D721Med (cell line): ENCODE measurements at regions not wholly inside any gene's neighbourhood (a gene's known extent, or its start where the extent isn't known, plus 50 kb on each side); places are given as distances from the start of the nearest gene placed in this dataset.

Source experiments
- DNase-seq: peaks from one replicate; pipeline ENCODE4 v3.0.0; 2011; ENCODE audit warnings: low spot score; ENCODE audit not compliant: insufficient read length
- FAIRE-seq: peaks from 2 replicates; lab custom pipeline; 2011; peaks lifted over from hg19 to GRCh38; lab: Jason Lieb, UNC
- CTCF ChIP-seq: IDR thresholded peaks from 2 replicates; pipeline ENCODE4 v1.5.1; 2012; ENCODE audit warnings: mild to moderate bottlenecking, control low read depth; ENCODE audit not compliant: insufficient read depth; ENCODE audit errors: missing control alignments

DNA sequence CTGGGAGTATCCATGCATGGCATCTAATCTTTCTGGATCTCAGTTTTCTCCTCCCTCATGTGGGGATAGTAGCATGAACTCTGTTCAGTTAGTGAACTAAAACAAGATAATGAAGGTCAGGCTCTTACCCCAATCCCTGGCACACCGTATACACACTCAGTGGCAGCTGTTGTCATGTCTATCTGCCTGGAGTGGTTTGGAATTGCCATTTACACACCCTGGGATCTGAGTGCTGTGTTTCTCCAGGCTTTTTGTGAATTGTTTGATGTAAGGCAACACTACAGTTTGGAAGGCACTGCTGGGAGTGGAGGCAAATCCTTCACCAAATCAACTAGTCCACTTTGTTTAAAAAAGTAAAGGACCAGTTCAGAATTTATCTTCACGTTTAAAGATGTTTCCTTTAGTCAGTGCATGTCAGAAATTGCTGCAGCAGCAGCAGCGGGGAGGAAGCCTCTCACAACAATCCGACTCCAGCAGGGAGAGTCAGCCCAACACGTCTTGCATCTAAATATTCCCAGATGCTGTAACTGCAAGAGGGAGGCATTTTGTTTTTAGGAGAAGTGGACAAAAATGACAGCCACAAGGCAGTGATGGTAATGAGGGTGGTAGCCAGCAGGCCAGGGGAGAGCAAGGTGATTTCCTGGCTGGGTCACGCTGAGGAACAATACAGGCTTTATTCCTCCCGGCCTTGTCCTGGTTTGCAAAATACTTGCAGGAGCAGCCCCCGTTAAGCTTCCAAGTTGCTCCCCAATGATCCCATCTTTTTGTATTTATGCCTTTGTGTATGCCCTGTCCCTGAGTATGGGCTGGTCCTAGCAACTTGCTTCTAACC is 128.5 kb upstream of the LRIG1 start:
- FAIRE-seq (no peak), DNase-seq (no peak)

GRCh38 chr3:66629982-66630368 is 129.2 kb upstream of the LRIG1 start:
- no peak for TF ChIP-seq CTCF
- FAIRE-seq (no peak), DNase-seq (no peak)

More for the DNA sequence above, 128.5 kb upstream of the LRIG1 start:
- no peak for TF ChIP-seq CTCF

GRCh38 chr3:66633402-66634381 is 132.9 kb upstream of the LRIG1 start:
- no peak for TF ChIP-seq CTCF
- DNase-seq (no peak), FAIRE-seq (no peak)

GRCh38 chr3:66638717-66639116 is 137.9 kb upstream of the LRIG1 start:
- DNase-seq (no peak), FAIRE-seq (no peak)
- no peak for TF ChIP-seq CTCF

DNA sequence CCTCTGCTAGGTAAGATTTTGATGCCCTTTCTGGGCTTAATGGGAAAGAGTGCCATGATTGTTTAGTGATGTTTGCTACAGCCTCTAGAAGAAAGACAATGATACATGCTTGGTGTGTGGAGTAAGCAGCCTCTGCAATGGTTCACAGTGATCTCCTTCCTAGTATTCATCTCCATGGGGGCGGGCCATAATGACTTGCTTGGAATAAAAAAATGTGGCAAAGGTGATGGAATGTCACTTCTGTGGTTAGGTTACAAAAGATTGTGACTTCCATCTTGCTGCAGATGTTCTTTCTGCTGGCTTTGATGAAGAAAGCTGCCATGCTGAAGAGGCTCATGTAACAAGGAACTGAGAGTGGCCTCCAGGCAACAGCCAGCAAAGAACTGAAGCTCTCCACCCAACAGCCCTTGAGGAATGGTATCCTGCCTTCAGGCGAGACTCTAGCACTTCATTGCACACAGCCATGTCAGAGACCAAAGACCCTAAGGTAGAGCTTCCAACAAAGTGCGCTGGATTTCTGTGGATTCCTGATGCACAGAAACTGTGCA is 139.1 kb upstream of the LRIG1 start:
- DNase-seq (no peak), FAIRE-seq (no peak)
- TF ChIP-seq CTCF, result no peak

DNA sequence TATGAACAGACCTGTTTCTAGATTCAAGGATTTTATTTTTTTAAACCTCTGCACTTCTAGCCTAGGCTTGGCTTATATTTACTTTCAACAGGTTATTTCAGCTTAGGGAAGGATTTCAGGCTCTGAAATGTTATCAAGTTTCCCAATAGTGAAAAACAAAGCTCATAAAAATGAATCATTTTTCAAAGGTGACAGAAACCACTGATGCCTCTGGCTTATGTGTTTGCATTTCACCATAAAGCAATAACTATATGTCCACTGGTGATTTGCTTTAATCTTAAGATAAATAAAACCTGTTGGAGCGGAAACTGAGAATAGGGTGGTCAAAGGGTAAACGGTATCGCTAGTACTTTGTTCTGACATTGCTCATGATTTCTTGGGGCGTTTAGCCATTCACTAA is 141.2 kb upstream of the LRIG1 start:
- FAIRE-seq, result no peak
- TF ChIP-seq CTCF, result no peak
- no peak for DNase-seq
